K562 (cell line): ENCODE measurements at regions not wholly inside any gene's neighbourhood (a gene's known extent, or its start where the extent isn't known, plus 50 kb on each side); places are given as distances from the start of the nearest gene placed in this dataset.

ENCODE experiments used
- ATAC-seq: fragments of 200-7000 bp; cut with Tn5 transposase; 3 replicates; pipeline ENCODE4 v1.9.1; 2020; ENCODE audit warnings: moderate library complexity
- BruUV-seq: library from RNA; stranded (reverse); fragments of 400-500 nt; replicated peaks from 2 replicates; lab custom pipeline; 2021; lab: Mats Ljungman, UMichigan
- CTCF ChIA-PET: fragments of 300-600 bp; formaldehyde crosslinking; extraction: SDS; loops from one replicate; lab custom pipeline; 2021; ENCODE audit warnings: low intra/inter-chr PET ratio; lab: Yijun Ruan, JAX
- POLR2A ChIA-PET: fragments of 300-600, 350-650 bp; sonication (Branson Sonifier 250); formaldehyde crosslinking; extraction: SDS; loops from one replicate; lab custom pipeline; 2021; ENCODE audit warnings: antibody characterized with exemption, inconsistent platforms; lab: Yijun Ruan, JAX
- DNase-seq, 4 experiments: peaks; one replicate each; pipeline versions ENCODE4 v3.0.0 to v3.0.0-alpha.2; 2011 to 2018; ENCODE audit warnings: low spot score in 3 of 4, mixed read lengths in 3 of 4; ENCODE audit errors: extremely low read depth in 1 of 4
- FAIRE-seq: peaks from 2 replicates; lab custom pipeline; 2011; peaks lifted over from hg19 to GRCh38; lab: Jason Lieb, UNC
- H2AFZ ChIP-seq: 2 replicates; pipeline ENCODE4 v1.6.0; 2011; ENCODE audit warnings: low read depth, low read length, control low read depth, inconsistent platforms
- H3K27ac ChIP-seq: fragments of 200-600 bp; 3 replicates; pipeline ENCODE4 v1.8.0; 2011; ENCODE audit warnings: low read depth, mild to moderate bottlenecking, control low read depth, inconsistent platforms, low read length, moderate library complexity, mixed read lengths; ENCODE audit errors: extremely low read depth
- H3K27me3 ChIP-seq, 2 experiments: fragments of 300-600 bp in 1 of 2; 2 replicates in 1 of 2; 3 replicates in 1 of 2; pipeline versions ENCODE4 v1.6.0 to v1.8.0; 2011; ENCODE audit warnings: inconsistent platforms in 2 of 2, low read length in 2 of 2, mild to moderate bottlenecking in 1 of 2, mixed read lengths in 1 of 2, moderate library complexity in 1 of 2; ENCODE audit not compliant: control insufficient read depth in 2 of 2, insufficient read depth in 2 of 2
- H3K36me3 ChIP-seq: fragments of 300-600 bp; 3 replicates; pipeline ENCODE4 v1.8.0; 2011; ENCODE audit warnings: mild to moderate bottlenecking, low read length, inconsistent platforms; ENCODE audit not compliant: control insufficient read depth, insufficient read depth
- H3K4me1 ChIP-seq, 2 experiments: fragments of 200-600 bp in 1 of 2; replicated peaks in 1 of 2; 2 replicates in 1 of 2; 3 replicates in 1 of 2; pipeline versions ENCODE4 v1.5.1 to v1.8.0; 2011; ENCODE audit warnings: inconsistent platforms in 2 of 2, low read length in 2 of 2, mild to moderate bottlenecking in 1 of 2, mixed read lengths in 1 of 2, moderate library complexity in 1 of 2; ENCODE audit not compliant: control insufficient read depth in 2 of 2, insufficient read depth in 2 of 2
- H3K4me2 ChIP-seq: 2 replicates; pipeline ENCODE4 v1.6.1; 2011; ENCODE audit warnings: low read length, control low read depth, inconsistent platforms, mixed read lengths; ENCODE audit not compliant: insufficient read depth
- H3K4me3 ChIP-seq: fragments of 200-600 bp; sonication (generic), shearing (Covaris generic); 2 replicates; pipeline ENCODE4 v1.5.1; 2016; ENCODE audit warnings: control low read depth, inconsistent platforms
- H3K79me2 ChIP-seq: fragments of 200-600 bp; 3 replicates; pipeline ENCODE4 v1.8.0; 2011; ENCODE audit warnings: low read length, inconsistent platforms; ENCODE audit not compliant: control insufficient read depth, insufficient read depth
- H3K9ac ChIP-seq, 2 experiments: 2 replicates each; pipeline versions ENCODE4 v1.6.0 to v1.6.1; 2011; ENCODE audit warnings: low read depth in 2 of 2, low read length in 2 of 2, control low read depth in 1 of 2, inconsistent platforms in 1 of 2, mild to moderate bottlenecking in 1 of 2, mixed read lengths in 1 of 2; ENCODE audit not compliant: insufficient read depth in 1 of 2
- H3K9me1 ChIP-seq: one replicate; pipeline ENCODE4 v1.6.0; 2011; ENCODE audit warnings: inconsistent platforms, mild to moderate bottlenecking, low read length, moderate library complexity; ENCODE audit not compliant: control insufficient read depth, insufficient read depth
- H3K9me3 ChIP-seq: replicated peaks from 2 replicates; pipeline ENCODE4 v1.5.1; 2011; ENCODE audit warnings: low read depth, low read length, inconsistent platforms; ENCODE audit not compliant: control insufficient read depth, insufficient read depth
- H4K20me1 ChIP-seq: replicated peaks from 2 replicates; pipeline ENCODE4 v1.6.1; 2011; ENCODE audit warnings: low read length, inconsistent platforms, mixed read lengths; ENCODE audit not compliant: control insufficient read depth, insufficient read depth
- CBFA2T2 ChIP-seq: fragments of 450-650 bp; conservative IDR thresholded peaks from 2 replicates; pipeline ENCODE4 v1.6.1; 2017; ENCODE audit warnings: mild to moderate bottlenecking
- CEBPB ChIP-seq: fragments of 450-650 bp; IDR thresholded peaks from 2 replicates; pipeline ENCODE4 v1.6.1; 2016; ENCODE audit warnings: missing genetic modification characterization, missing compliant biosample characterization
- EP300 ChIP-seq: IDR thresholded peaks from 2 replicates; pipeline ENCODE4 v1.6.1; 2012; ENCODE audit warnings: low read length, improper control_type of control experiment
- GTF2A2 ChIP-seq: IDR thresholded peaks from 2 replicates; pipeline ENCODE4 v1.6.1; 2016; ENCODE audit warnings: mild to moderate bottlenecking, missing genetic modification characterization, missing compliant biosample characterization
- MAZ ChIP-seq, 2 experiments: fragments of 450-650 bp in 1 of 2; sonication (generic) in 1 of 2; formaldehyde crosslinking; IDR thresholded peaks in 1 of 2; conservative IDR thresholded peaks in 1 of 2; 2 replicates each; pipeline versions ENCODE4 v1.4.0 to v1.5.0; 2020; ENCODE audit warnings: mild to moderate bottlenecking in 1 of 2, missing genetic modification reagents in 1 of 2
- POU5F1 ChIP-seq: fragments of 150-350 bp; IDR thresholded peaks from 2 replicates; pipeline ENCODE4 v1.6.1; 2014; ENCODE audit warnings: borderline replicate concordance, low read length, low read depth, mild to moderate bottlenecking; ENCODE audit not compliant: partially characterized antibody
- TAF15 ChIP-seq: fragments of 200-400 bp; formaldehyde crosslinking; IDR thresholded peaks from 2 replicates; pipeline ENCODE4 v1.6.1; 2017; ENCODE audit warnings: mild to moderate bottlenecking, low read depth, low read length, moderate library complexity
- ZBED1 ChIP-seq: IDR thresholded peaks from 2 replicates; pipeline ENCODE4 v1.6.1; 2014
- ZNF436 ChIP-seq: fragments of 250-450, 450-650 bp; sonication (Bioruptor Pico); formaldehyde crosslinking; IDR thresholded peaks from 2 replicates; pipeline ENCODE4 v1.7.0; 2020; ENCODE audit warnings: mild to moderate bottlenecking
- WGBS: fragments of 100-300 bp; shearing (Covaris generic); methylation state at CpG from one replicate; pipeline ENCODE4 v1.1.6; 2016; ENCODE audit warnings: low coverage, mixed read lengths; ENCODE audit not compliant: insufficient coverage; ENCODE audit errors: missing lambda C conversion rate; 5-methylcytosine and 5-hydroxymethylcytosine counted together
- in situ Hi-C: fragments of 300-500 bp; cut with MboI; formaldehyde crosslinking; loops from 4 replicates; pipeline ENCODE4 v1.15.0; 2018; ENCODE audit warnings: inconsistent platforms, mixed read lengths
- intact Hi-C: fragments of 100-400 bp; cut with micrococcal nuclease; formaldehyde crosslinking; loops from 2 replicates; pipeline ENCODE4 v1.14.2; 2022

GRCh38 chr1:208841436-208841835, 597.3 kb upstream of the PLXNA2 start:
- Histone ChIP-seq H3K27ac (no peak overlapping the region), H3K4me1 (no peaks in the 10 kb centered on the region), H3K79me2 (no peaks in the 10 kb centered on the region), H3K4me2 (no peak overlapping the region), H2AFZ (no peak overlapping the region), H3K9ac (no peak overlapping the region), H4K20me1 (no peaks in the 10 kb centered on the region), H3K27me3 (no peaks in the 10 kb centered on the region), H3K36me3 (no peaks in the 10 kb centered on the region), H3K9me1 (no peaks in the 10 kb centered on the region), H3K9me3 (0 out of 2 replicates have a peak, but pooled peaks cover 1% of the 10 kb centered on the region), H3K4me3 (no peak overlapping the region)
- BruUV-seq = no TSS peak
- in situ Hi-C loops = no loop called here
- no peak for TF ChIP-seq ZBED1
- no peak for TF ChIP-seq CEBPB (tag)
- no peak for TF ChIP-seq GTF2A2 (tag)
- no peak for TF ChIP-seq CBFA2T2
- no peak for TF ChIP-seq TAF15
- no peak for TF ChIP-seq POU5F1
- TF ChIP-seq ZNF436 (CRISPR knock-in tag) = no peak
- TF ChIP-seq MAZ (CRISPR knock-in tag; conservative IDR thresholded peaks at IDR 0.05 in 1 of 2, IDR thresholded peaks at IDR 0.05 in 1 of 2) = no peak
- no peak for TF ChIP-seq EP300
- FAIRE-seq = no peak
- DNase-seq = no peak
- intact Hi-C loops = no loop called here
- WGBS = under 1% methylated on average over 10 of the region's 10 CpGs
- ChIA-PET CTCF (no interaction called here), POLR2A (no interaction called here)
- no peak for ATAC-seq
